Ishikawa (cell line): ENCODE measurements at regions not wholly inside any gene's neighbourhood (a gene's known extent, or its start where the extent isn't known, plus 50 kb on each side); places are given as distances from the start of the nearest gene placed in this dataset.

Source experiments
- CREB1 ChIP-seq: IDR thresholded peaks from 2 replicates; pipeline ENCODE4 v1.6.1; 2012; ENCODE audit warnings: low read depth
- RAD21 ChIP-seq: IDR thresholded peaks from 2 replicates; pipeline ENCODE4 v1.6.1; 2012; ENCODE audit warnings: low read depth
- TAF1 ChIP-seq: IDR thresholded peaks from 2 replicates; pipeline ENCODE4 v1.6.1; 2012; ENCODE audit warnings: low read depth, mild to moderate bottlenecking
- TEAD4 ChIP-seq: IDR thresholded peaks from 2 replicates; pipeline ENCODE4 v1.6.1; 2012
- YY1 ChIP-seq: IDR thresholded peaks from 2 replicates; pipeline ENCODE4 v1.6.1; 2012; ENCODE audit warnings: low read depth
- ZBTB7A ChIP-seq: IDR thresholded peaks from 2 replicates; pipeline ENCODE4 v1.6.1; 2012; ENCODE audit warnings: low read depth
- TF ChIP-seq, protein P1 (sequence below): IDR thresholded peaks from 2 replicates; pipeline ENCODE4 v1.6.1; 2012; ENCODE audit warnings: low read depth, mild to moderate bottlenecking
- TF ChIP-seq, protein P2 (sequence below): IDR thresholded peaks from 2 replicates; pipeline ENCODE4 v1.6.1; 2012
- TF ChIP-seq, protein P3 (sequence below): IDR thresholded peaks from 2 replicates; pipeline ENCODE4 v1.6.1; 2012

GRCh38 chr1:87513966-87514660, 185.4 kb downstream of the LMO4 start:
- TF ChIP-seq, protein P1, sequence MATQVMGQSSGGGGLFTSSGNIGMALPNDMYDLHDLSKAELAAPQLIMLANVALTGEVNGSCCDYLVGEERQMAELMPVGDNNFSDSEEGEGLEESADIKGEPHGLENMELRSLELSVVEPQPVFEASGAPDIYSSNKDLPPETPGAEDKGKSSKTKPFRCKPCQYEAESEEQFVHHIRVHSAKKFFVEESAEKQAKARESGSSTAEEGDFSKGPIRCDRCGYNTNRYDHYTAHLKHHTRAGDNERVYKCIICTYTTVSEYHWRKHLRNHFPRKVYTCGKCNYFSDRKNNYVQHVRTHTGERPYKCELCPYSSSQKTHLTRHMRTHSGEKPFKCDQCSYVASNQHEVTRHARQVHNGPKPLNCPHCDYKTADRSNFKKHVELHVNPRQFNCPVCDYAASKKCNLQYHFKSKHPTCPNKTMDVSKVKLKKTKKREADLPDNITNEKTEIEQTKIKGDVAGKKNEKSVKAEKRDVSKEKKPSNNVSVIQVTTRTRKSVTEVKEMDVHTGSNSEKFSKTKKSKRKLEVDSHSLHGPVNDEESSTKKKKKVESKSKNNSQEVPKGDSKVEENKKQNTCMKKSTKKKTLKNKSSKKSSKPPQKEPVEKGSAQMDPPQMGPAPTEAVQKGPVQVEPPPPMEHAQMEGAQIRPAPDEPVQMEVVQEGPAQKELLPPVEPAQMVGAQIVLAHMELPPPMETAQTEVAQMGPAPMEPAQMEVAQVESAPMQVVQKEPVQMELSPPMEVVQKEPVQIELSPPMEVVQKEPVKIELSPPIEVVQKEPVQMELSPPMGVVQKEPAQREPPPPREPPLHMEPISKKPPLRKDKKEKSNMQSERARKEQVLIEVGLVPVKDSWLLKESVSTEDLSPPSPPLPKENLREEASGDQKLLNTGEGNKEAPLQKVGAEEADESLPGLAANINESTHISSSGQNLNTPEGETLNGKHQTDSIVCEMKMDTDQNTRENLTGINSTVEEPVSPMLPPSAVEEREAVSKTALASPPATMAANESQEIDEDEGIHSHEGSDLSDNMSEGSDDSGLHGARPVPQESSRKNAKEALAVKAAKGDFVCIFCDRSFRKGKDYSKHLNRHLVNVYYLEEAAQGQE = no peak
- TF ChIP-seq TAF1 (no peak), TEAD4 (no peak), CREB1 (no peak), ZBTB7A (no peak), YY1 (no peak), RAD21 (no peak)
- TF ChIP-seq, protein P2, sequence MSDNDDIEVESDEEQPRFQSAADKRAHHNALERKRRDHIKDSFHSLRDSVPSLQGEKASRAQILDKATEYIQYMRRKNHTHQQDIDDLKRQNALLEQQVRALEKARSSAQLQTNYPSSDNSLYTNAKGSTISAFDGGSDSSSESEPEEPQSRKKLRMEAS = no peak
- TF ChIP-seq, protein P3, sequence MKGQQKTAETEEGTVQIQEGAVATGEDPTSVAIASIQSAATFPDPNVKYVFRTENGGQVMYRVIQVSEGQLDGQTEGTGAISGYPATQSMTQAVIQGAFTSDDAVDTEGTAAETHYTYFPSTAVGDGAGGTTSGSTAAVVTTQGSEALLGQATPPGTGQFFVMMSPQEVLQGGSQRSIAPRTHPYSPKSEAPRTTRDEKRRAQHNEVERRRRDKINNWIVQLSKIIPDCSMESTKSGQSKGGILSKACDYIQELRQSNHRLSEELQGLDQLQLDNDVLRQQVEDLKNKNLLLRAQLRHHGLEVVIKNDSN = no peak
